CD4-positive, CD25-positive, alpha-beta regulatory T cell (primary cell): ENCODE measurements at regions not wholly inside any gene's neighbourhood (a gene's known extent, or its start where the extent isn't known, plus 50 kb on each side); places are given as distances from the start of the nearest gene placed in this dataset.

Source experiments
- ATAC-seq, 2 donors: fragments of 150-1000 bp; cut with Tn5 transposase; one replicate each; pipeline ENCODE4 v1.10.0; 2021; ENCODE audit warnings: low read depth in 2 of 2, moderate number of reproducible peaks in 2 of 2, moderate library complexity in 1 of 2
- DNase-seq, 3 donors: peaks; one replicate each; pipeline versions ENCODE4 v3.0.0 to v3.0.0-alpha.2; 2012 to 2022; ENCODE audit warnings: mixed read lengths in 1 of 3
- H3K27ac ChIP-seq: one replicate; pipeline ENCODE4 v1.7.0; 2013; ENCODE audit warnings: mild to moderate bottlenecking, low read length; ENCODE audit not compliant: insufficient read depth, poor library complexity, severe bottlenecking
- H3K27me3 ChIP-seq: one replicate; pipeline ENCODE4 v1.7.0; 2013; ENCODE audit warnings: low read length; ENCODE audit not compliant: control insufficient read depth, insufficient read depth
- H3K36me3 ChIP-seq: one replicate; pipeline ENCODE4 v1.7.0; 2013; ENCODE audit warnings: mild to moderate bottlenecking, low read length, moderate library complexity; ENCODE audit not compliant: control insufficient read depth, insufficient read depth
- H3K4me1 ChIP-seq: 2 replicates; pipeline ENCODE4 v1.7.0; 2013; ENCODE audit warnings: mild to moderate bottlenecking, low read length; ENCODE audit not compliant: insufficient read depth, control insufficient read depth, poor library complexity, severe bottlenecking
- H3K4me3 ChIP-seq: one replicate; pipeline ENCODE4 v1.7.0; 2013; ENCODE audit warnings: low read depth, mild to moderate bottlenecking, low read length, moderate library complexity
- H3K9me3 ChIP-seq, 2 experiments: 1 replicate in 1 of 2; 2 replicates in 1 of 2; pipeline ENCODE4 v1.7.0; 2013; ENCODE audit warnings: low read length in 2 of 2, mild to moderate bottlenecking in 1 of 2, moderate library complexity in 1 of 2; ENCODE audit not compliant: control insufficient read depth in 2 of 2
- H3K27ac Mint-ChIP-seq, 3 donors: one replicate each; pipeline ENCODE4 v1.8.0; 2020 to 2022; ENCODE audit warnings: mild to moderate bottlenecking in 3 of 3, mixed read lengths in 3 of 3, moderate library complexity in 2 of 3
- H3K27me3 Mint-ChIP-seq: one replicate; pipeline ENCODE4 v1.8.0; 2022; ENCODE audit warnings: mild to moderate bottlenecking, mixed read lengths
- H3K36me3 Mint-ChIP-seq: one replicate; pipeline ENCODE4 v1.8.0; 2020; ENCODE audit warnings: mixed read lengths
- H3K4me1 Mint-ChIP-seq, 4 donors: one replicate each; pipeline ENCODE4 v1.8.0; 2020 to 2022; ENCODE audit warnings: mixed read lengths in 4 of 4, mild to moderate bottlenecking in 1 of 4
- H3K4me3 Mint-ChIP-seq, 4 donors: one replicate each; pipeline ENCODE4 v1.8.0; 2020 to 2022; ENCODE audit warnings: mild to moderate bottlenecking in 4 of 4, mixed read lengths in 4 of 4, moderate library complexity in 3 of 4
- H3K9me3 Mint-ChIP-seq, 7 donors: one replicate each; pipeline ENCODE4 v1.8.0; 2020 to 2022; ENCODE audit warnings: mixed read lengths in 7 of 7, mild to moderate bottlenecking in 3 of 7, moderate library complexity in 2 of 7

DNA sequence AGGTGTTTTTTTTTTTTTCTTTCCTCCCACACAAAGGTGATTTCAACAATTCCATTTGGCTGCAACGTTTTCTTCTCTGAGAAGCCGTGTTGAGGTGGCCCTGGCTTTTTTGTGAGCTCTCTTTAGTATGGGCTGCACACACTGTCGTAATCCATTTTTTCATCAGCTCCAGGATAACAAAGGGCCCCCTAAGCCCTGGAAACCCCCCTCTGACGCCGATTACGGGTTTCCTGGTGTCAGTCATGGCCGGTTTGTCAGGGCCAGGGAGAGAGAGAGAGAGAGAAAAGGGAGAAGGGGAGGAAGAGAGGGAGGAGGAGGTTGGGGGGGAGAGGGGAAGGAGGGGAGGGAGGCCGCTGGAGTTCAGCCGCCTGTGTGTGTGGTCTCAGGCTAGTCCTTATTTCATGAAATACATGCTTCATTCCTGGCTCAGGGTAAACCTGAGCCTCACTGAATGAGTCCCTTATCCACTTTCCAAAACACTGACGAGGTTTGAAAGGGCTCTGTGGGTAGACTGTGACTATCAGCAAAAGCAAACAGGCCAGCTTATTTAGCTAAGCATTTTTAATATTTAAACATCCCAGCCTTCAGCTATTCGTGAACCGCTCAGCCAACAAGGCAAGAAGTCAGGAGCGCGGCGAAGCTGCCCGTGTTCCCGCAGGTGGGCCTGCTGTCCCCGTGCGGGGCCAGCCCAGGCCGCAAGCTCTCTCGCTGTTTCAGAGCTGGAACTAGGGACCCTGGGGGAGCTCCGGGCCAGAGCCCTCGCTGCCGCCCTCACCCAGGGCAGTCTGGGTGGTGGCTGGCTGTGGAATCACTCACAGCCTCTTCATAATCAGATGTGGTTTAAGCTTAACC, 172.8 kb downstream of the ERCC6L2 start:
- H3K36me3 Mint-ChIP-seq = no peaks in the 10 kb centered on the region
- Histone ChIP-seq H3K27me3 (no peaks in the 10 kb centered on the region), H3K4me3 (no peak overlapping the region), H3K36me3 (no peaks in the 10 kb centered on the region), H3K9me3 (no peaks in the 10 kb centered on the region), H3K27ac (no peak overlapping the region), H3K4me1 (no peaks in the 10 kb centered on the region)
- no peak overlapping the region for H3K27ac Mint-ChIP-seq
- ATAC-seq (no peak), DNase-seq (no peak)
- H3K9me3 Mint-ChIP-seq = peaks cover 0 to 2% (median 0%) of the 10 kb centered on the region in 7 donors
- H3K4me1 Mint-ChIP-seq = no peaks in the 10 kb centered on the region
- H3K4me3 Mint-ChIP-seq = no peak overlapping the region
- peaks cover 26% of the 10 kb centered on the region for H3K27me3 Mint-ChIP-seq

DNA sequence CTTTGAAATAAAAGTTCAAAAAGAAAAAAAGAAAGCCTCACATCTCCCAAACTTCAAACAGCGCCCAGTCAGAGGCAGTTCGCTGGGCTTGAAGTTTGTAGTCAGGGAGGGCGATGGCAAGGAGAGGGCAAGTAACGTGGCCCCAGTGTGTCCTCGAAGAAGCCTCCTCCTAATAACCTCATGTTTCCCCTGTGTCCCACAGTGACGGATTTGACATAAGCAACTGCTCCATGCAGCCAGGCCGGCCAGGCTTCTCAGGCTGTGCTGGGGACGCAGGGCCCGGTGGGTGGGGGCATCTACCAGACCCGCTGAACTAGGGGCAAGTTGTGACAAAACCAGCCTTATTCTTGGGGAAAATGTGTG, 172.2 kb downstream of the ERCC6L2 start:
- Histone ChIP-seq H3K9me3 (no peaks in the 10 kb centered on the region), H3K36me3 (no peaks in the 10 kb centered on the region), H3K27me3 (no peaks in the 10 kb centered on the region), H3K27ac (no peak overlapping the region), H3K4me1 (no peaks in the 10 kb centered on the region), H3K4me3 (no peak overlapping the region)
- ATAC-seq (no peak), DNase-seq (no peak)
- no peak overlapping the region for H3K27ac Mint-ChIP-seq
- no peaks in the 10 kb centered on the region for H3K36me3 Mint-ChIP-seq
- peaks cover 0 to 2% (median 0%) of the 10 kb centered on the region in 7 donors for H3K9me3 Mint-ChIP-seq
- H3K27me3 Mint-ChIP-seq = peaks cover 26% of the 10 kb centered on the region
- H3K4me3 Mint-ChIP-seq = no peak overlapping the region
- no peaks in the 10 kb centered on the region for H3K4me1 Mint-ChIP-seq

GRCh38 chr9:96047116-96047639, 171.7 kb downstream of the ERCC6L2 start:
- H3K27ac Mint-ChIP-seq = no peak overlapping the region
- DNase-seq (no peak), ATAC-seq (no peak)
- Histone ChIP-seq H3K36me3 (no peaks in the 10 kb centered on the region), H3K4me3 (no peak overlapping the region), H3K9me3 (no peaks in the 10 kb centered on the region), H3K4me1 (no peaks in the 10 kb centered on the region), H3K27me3 (no peaks in the 10 kb centered on the region), H3K27ac (no peak overlapping the region)
- no peak overlapping the region for H3K4me3 Mint-ChIP-seq
- H3K9me3 Mint-ChIP-seq = peaks cover 0 to 2% (median 0%) of the 10 kb centered on the region in 7 donors
- H3K4me1 Mint-ChIP-seq = peaks cover 0 to 2% (median 0%) of the 10 kb centered on the region in 4 donors
- no peaks in the 10 kb centered on the region for H3K36me3 Mint-ChIP-seq
- H3K27me3 Mint-ChIP-seq = peaks cover 26% of the 10 kb centered on the region

- Mint-ChIP-seq H3K9me3 (peaks cover 0 to 2% (median 0%) of the 10 kb centered on the region in 7 donors), H3K27me3 (peaks cover 26% of the 10 kb centered on the region), H3K36me3 (no peaks in the 10 kb centered on the region), H3K4me1 (peaks cover 0 to 2% (median 0%) of the 10 kb centered on the region in 4 donors), H3K4me3 (no peak overlapping the region), H3K27ac (no peak overlapping the region)
- ATAC-seq (no peak), DNase-seq (no peak)
- Histone ChIP-seq H3K9me3 (no peaks in the 10 kb centered on the region), H3K27me3 (no peaks in the 10 kb centered on the region), H3K36me3 (no peaks in the 10 kb centered on the region), H3K4me3 (no peak overlapping the region), H3K4me1 (no peaks in the 10 kb centered on the region), H3K27ac (no peak overlapping the region)
These were observed 170.3 kb downstream of the ERCC6L2 start for GRCh38 chr9:96045811-96046210.

- Mint-ChIP-seq H3K4me1 (peaks cover 0 to 3% (median 0%) of the 10 kb centered on the region in 4 donors), H3K36me3 (no peaks in the 10 kb centered on the region), H3K27me3 (peaks cover 26% of the 10 kb centered on the region), H3K27ac (no peak overlapping the region), H3K4me3 (no peak overlapping the region), H3K9me3 (peaks cover 0 to 3% (median 0%) of the 10 kb centered on the region in 7 donors)
- Histone ChIP-seq H3K27ac (no peak overlapping the region), H3K9me3 (no peaks in the 10 kb centered on the region), H3K36me3 (no peaks in the 10 kb centered on the region), H3K27me3 (no peaks in the 10 kb centered on the region), H3K4me1 (no peaks in the 10 kb centered on the region), H3K4me3 (no peak overlapping the region)
- no peak for ATAC-seq
- DNase-seq = no peak
These were observed 168.9 kb downstream of the ERCC6L2 start for GRCh38 chr9:96044401-96044800.

GRCh38 chr9:96040591-96041461, 165.3 kb downstream of the ERCC6L2 start:
- H3K27ac Mint-ChIP-seq = no peak overlapping the region
- Histone ChIP-seq H3K4me3 (no peak overlapping the region), H3K9me3 (peaks cover 0 to 8% of the 10 kb centered on the region in 2 experiments), H3K36me3 (no peaks in the 10 kb centered on the region), H3K27me3 (no peaks in the 10 kb centered on the region), H3K27ac (no peak overlapping the region), H3K4me1 (no peaks in the 10 kb centered on the region)
- H3K4me1 Mint-ChIP-seq = peaks cover 0 to 3% (median 0%) of the 10 kb centered on the region in 4 donors
- ATAC-seq = no peak
- peaks cover 12% of the 10 kb centered on the region for H3K36me3 Mint-ChIP-seq
- peaks cover 0 to 22% (median 4%) of the 10 kb centered on the region in 7 donors for H3K9me3 Mint-ChIP-seq
- no peak for DNase-seq
- peaks cover 8% of the 10 kb centered on the region for H3K27me3 Mint-ChIP-seq
- no peak overlapping the region for H3K4me3 Mint-ChIP-seq

DNA sequence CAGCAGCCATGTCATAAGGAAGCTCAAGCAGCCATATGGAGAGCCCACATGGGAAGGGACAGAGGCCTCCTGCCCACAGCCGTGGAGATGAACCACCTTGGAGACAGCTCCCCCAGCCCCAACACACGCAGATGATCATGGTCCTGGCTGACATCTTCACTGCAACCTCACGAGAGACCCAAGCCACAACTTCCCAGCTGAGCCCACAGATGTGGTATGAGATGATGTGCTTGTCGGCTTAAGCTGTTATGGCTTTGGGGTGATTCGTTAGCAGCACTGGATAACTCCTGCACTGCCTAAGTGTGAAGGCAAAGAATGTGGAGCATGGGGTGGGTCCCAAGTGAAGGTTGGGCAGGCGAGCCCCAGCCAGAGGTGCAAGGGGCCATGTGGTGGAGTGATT, 163.4 kb downstream of the ERCC6L2 start:
- Mint-ChIP-seq H3K36me3 (peaks cover 12% of the 10 kb centered on the region), H3K4me1 (peaks cover 0 to 3% (median 0%) of the 10 kb centered on the region in 4 donors), H3K9me3 (peaks cover 0 to 24% (median 6%) of the 10 kb centered on the region in 7 donors), H3K27ac (no peak overlapping the region), H3K27me3 (no peaks in the 10 kb centered on the region), H3K4me3 (no peak overlapping the region)
- DNase-seq (no peak), ATAC-seq (no peak)
- Histone ChIP-seq H3K27ac (no peak overlapping the region), H3K9me3 (peaks cover 0 to 8% of the 10 kb centered on the region in 2 experiments), H3K27me3 (no peaks in the 10 kb centered on the region), H3K4me1 (no peaks in the 10 kb centered on the region), H3K4me3 (no peak overlapping the region), H3K36me3 (no peaks in the 10 kb centered on the region)
